GM18868 (cell line): ENCODE measurements at regions not wholly inside any gene's neighbourhood (a gene's known extent, or its start where the extent isn't known, plus 50 kb on each side); places are given as distances from the start of the nearest gene placed in this dataset.
A peak's percentile ranks its signal among the peaks of the same experiment; 100 is the strongest.

ENCODE experiments used
- ATAC-seq: cut with Tn5 transposase; IDR thresholded peaks from one replicate; pipeline ENCODE4 v1.9.1; 2021; ENCODE audit warnings: mild to moderate bottlenecking, moderate library complexity; ENCODE audit not compliant: unreplicated experiment

- no peak for ATAC-seq
Measured at GRCh38 chr1:93746021-93746812, 64.6 kb upstream of the BCAR3 start.

- peak; percentile 60 for ATAC-seq
Measured at GRCh38 chr1:93744299-93744988, 62.8 kb upstream of the BCAR3 start.

GRCh38 chr1:93743465-93743864 lies 61.8 kb upstream of the BCAR3 start:
- no peak for ATAC-seq

- ATAC-seq: no peak
Measured at GRCh38 chr1:93740601-93741031, 59.0 kb upstream of the BCAR3 start.

- no peak for ATAC-seq
Measured at GRCh38 chr1:93740157-93740556, 58.5 kb upstream of the BCAR3 start.

- no peak for ATAC-seq
Measured at GRCh38 chr1:93739472-93739871, 57.8 kb upstream of the BCAR3 start.

- no peak for ATAC-seq
Measured at GRCh38 chr1:93738926-93739325, 57.3 kb upstream of the BCAR3 start.

GRCh38 chr1:93738075-93738622 lies 56.5 kb upstream of the BCAR3 start:
- no peak for ATAC-seq

GRCh38 chr1:93735722-93736121 lies 54.1 kb upstream of the BCAR3 start:
- ATAC-seq: no peak

GRCh38 chr1:93734999-93735398 lies 53.4 kb upstream of the BCAR3 start:
- no peak for ATAC-seq

GRCh38 chr1:93733340-93733739 lies 51.7 kb upstream of the BCAR3 start:
- no peak for ATAC-seq

GRCh38 chr1:93732514-93732913 lies 50.9 kb upstream of the BCAR3 start:
- ATAC-seq: no peak
